ENCODE measurements at regions not wholly inside any gene's neighbourhood (a gene's known extent, or its start where the extent isn't known, plus 50 kb on each side); places are given as distances from the start of the nearest gene placed in this dataset.

DNA sequence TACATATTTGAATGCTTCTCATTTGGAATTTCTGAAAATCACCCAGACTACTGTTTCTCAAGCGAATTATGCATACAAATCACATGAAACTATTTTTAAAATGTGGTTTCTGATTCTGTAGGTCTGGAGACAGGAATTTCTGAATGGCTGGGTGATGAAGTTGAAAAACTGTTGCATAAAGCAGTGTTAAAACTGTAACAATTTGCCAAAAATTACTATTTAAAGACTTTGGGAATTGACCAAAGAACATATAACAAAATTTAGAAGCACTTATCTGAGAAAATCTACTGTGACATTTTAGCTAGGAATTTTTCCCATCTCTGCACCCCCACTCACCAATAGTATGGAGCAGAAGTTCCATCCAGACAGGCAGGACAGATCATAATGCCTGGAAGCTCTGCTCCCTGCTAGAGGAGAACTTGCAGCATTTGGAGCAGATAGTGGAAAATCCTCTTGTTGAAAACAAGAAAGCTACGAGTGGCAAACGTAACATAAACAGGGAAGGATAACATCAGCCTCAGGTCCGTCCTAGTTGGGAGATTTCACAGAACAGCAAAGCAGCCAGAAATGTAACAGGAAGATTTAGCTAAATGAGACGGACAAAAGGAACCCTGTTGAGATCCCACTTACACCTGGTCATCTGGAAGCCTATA, 132.3 kb upstream of the MCTP2 start:
- no peak for TF ChIP-seq CTCF (IDR thresholded peaks at IDR 0.05; ENCODE audit: low read depth, low read length)
- in situ Hi-C loops (cut with HindIII; ENCODE audit: low sequenced_read_pairs), result no loop called here
- H3K4me3 ChIP-seq (ENCODE audit: low read depth, low read length), result no peak overlapping the region
- no peak for DNase-seq (ENCODE audit: low read depth, low spot score)

DNA sequence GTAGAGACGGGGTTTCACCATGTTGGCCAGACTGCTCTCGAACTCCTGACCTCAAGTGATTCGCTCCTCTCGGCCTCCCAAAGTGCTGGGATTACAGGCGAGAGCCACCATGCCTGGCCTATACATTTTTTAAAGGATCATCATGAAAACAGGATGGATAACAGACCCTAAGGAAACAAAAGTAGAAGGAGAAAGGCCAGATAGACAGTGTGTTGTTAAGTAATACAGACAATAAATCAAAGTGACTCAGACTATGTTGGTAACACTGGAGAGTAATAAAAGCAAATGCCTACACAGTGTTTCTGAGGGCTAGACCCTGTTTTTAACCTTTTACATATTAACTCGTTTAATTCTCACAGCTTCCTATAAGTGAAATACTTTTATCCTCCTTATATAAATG, 133.8 kb upstream of the MCTP2 start:
- peak; percentile 20 for DNase-seq (ENCODE audit: low read depth, low spot score)
- H3K4me3 ChIP-seq (ENCODE audit: low read depth, low read length), result no peak overlapping the region
- in situ Hi-C loops (cut with HindIII; ENCODE audit: low sequenced_read_pairs), result no loop called here
- no peak for TF ChIP-seq CTCF (IDR thresholded peaks at IDR 0.05; ENCODE audit: low read depth, low read length)

GRCh38 chr15:94094310-94094709, 137.1 kb upstream of the MCTP2 start:
- in situ Hi-C loops (cut with HindIII; ENCODE audit: low sequenced_read_pairs), result no loop called here
- no peak for TF ChIP-seq CTCF (IDR thresholded peaks at IDR 0.05; ENCODE audit: low read depth, low read length)
- DNase-seq (ENCODE audit: low read depth, low spot score), result no peak
- H3K4me3 ChIP-seq (ENCODE audit: low read depth, low read length), result no peak overlapping the region

- peak; percentile 53 for DNase-seq (ENCODE audit: low read depth, low spot score)
- no peak for TF ChIP-seq CTCF (IDR thresholded peaks at IDR 0.05; ENCODE audit: low read depth, low read length)
- in situ Hi-C loops (cut with HindIII; ENCODE audit: low sequenced_read_pairs), result no loop called here
- no peak overlapping the region for H3K4me3 ChIP-seq (ENCODE audit: low read depth, low read length)
These were observed 145.0 kb upstream of the MCTP2 start for GRCh38 chr15:94086341-94086740.

GRCh38 chr15:94083467-94084052, 147.8 kb upstream of the MCTP2 start:
- TF ChIP-seq CTCF (IDR thresholded peaks at IDR 0.05; ENCODE audit: low read depth, low read length), result peak; percentile 21
- no peak overlapping the region for H3K4me3 ChIP-seq (ENCODE audit: low read depth, low read length)
- in situ Hi-C loops (cut with HindIII; ENCODE audit: low sequenced_read_pairs), result no loop called here
- peak; percentile 93 for DNase-seq (ENCODE audit: low read depth, low spot score)

GRCh38 chr15:94081829-94082228, 149.5 kb upstream of the MCTP2 start:
- in situ Hi-C loops (cut with HindIII; ENCODE audit: low sequenced_read_pairs), result no loop called here
- no peak for DNase-seq (ENCODE audit: low read depth, low spot score)
- TF ChIP-seq CTCF (IDR thresholded peaks at IDR 0.05; ENCODE audit: low read depth, low read length), result no peak
- H3K4me3 ChIP-seq (ENCODE audit: low read depth, low read length), result no peak overlapping the region
